ENCODE measurements at regions not wholly inside any gene's neighbourhood (a gene's known extent, or its start where the extent isn't known, plus 50 kb on each side); places are given as distances from the start of the nearest gene placed in this dataset.

- TF ChIP-seq YY1 (IDR thresholded peaks at IDR 0.05; ENCODE audit: insufficient read depth, insufficient read length) (no peak), SUZ12 (IDR thresholded peaks at IDR 0.05; ENCODE audit: extremely low read depth, insufficient read depth, insufficient read length) (no peak), ZNF274 (IDR thresholded peaks at IDR 0.05; ENCODE audit: low read depth, low read length) (no peak)
- no peaks in the 10 kb centered on the region for H3K27me3 ChIP-seq (ENCODE audit: insufficient read depth, insufficient read length)
- H3K36me3 ChIP-seq (ENCODE audit: insufficient read depth, insufficient read length, low read length): no peaks in the 10 kb centered on the region
- DNase-seq (ENCODE audit: low read depth, low spot score): no peak
- H3K4me3 ChIP-seq (ENCODE audit: insufficient read length, low read depth): no peak overlapping the region
- no peaks in the 10 kb centered on the region for H3K4me1 ChIP-seq (ENCODE audit: insufficient read depth, insufficient read length)
- H3K9ac ChIP-seq (ENCODE audit: insufficient read length, low read depth): no peak overlapping the region
- no peaks in the 10 kb centered on the region for H3K9me3 ChIP-seq (ENCODE audit: insufficient read depth, low read length)
These were observed 585.2 kb downstream of the BRINP1 start for GRCh38 chr9:118784033-118784432.

- DNase-seq (ENCODE audit: low read depth, low spot score): no peak
- H3K27me3 ChIP-seq (ENCODE audit: insufficient read depth, insufficient read length): no peaks in the 10 kb centered on the region
These were observed 583.8 kb downstream of the BRINP1 start for GRCh38 chr9:118785456-118785855.

GRCh38 chr9:118786877-118787276, 582.4 kb downstream of the BRINP1 start:
- Histone ChIP-seq H3K36me3 (ENCODE audit: insufficient read depth, insufficient read length, low read length) (no peaks in the 10 kb centered on the region), H3K4me1 (ENCODE audit: insufficient read depth, insufficient read length) (no peaks in the 10 kb centered on the region), H3K9me3 (ENCODE audit: insufficient read depth, low read length) (no peaks in the 10 kb centered on the region), H3K4me3 (ENCODE audit: insufficient read length, low read depth) (no peak overlapping the region), H3K9ac (ENCODE audit: insufficient read length, low read depth) (no peak overlapping the region), H3K27me3 (ENCODE audit: insufficient read depth, insufficient read length) (no peaks in the 10 kb centered on the region)
- DNase-seq (ENCODE audit: low read depth, low spot score): no peak
- TF ChIP-seq SUZ12 (IDR thresholded peaks at IDR 0.05; ENCODE audit: extremely low read depth, insufficient read depth, insufficient read length): no peak
- TF ChIP-seq YY1 (IDR thresholded peaks at IDR 0.05; ENCODE audit: insufficient read depth, insufficient read length): no peak
- no peak for TF ChIP-seq ZNF274 (IDR thresholded peaks at IDR 0.05; ENCODE audit: low read depth, low read length)

More at GRCh38 chr9:118785456-118785855, 583.8 kb downstream of the BRINP1 start:
- TF ChIP-seq ZNF274 (IDR thresholded peaks at IDR 0.05; ENCODE audit: low read depth, low read length): no peak
- no peak for TF ChIP-seq SUZ12 (IDR thresholded peaks at IDR 0.05; ENCODE audit: extremely low read depth, insufficient read depth, insufficient read length)
- TF ChIP-seq YY1 (IDR thresholded peaks at IDR 0.05; ENCODE audit: insufficient read depth, insufficient read length): no peak
- Histone ChIP-seq H3K4me3 (ENCODE audit: insufficient read length, low read depth) (no peak overlapping the region), H3K4me1 (ENCODE audit: insufficient read depth, insufficient read length) (no peaks in the 10 kb centered on the region), H3K36me3 (ENCODE audit: insufficient read depth, insufficient read length, low read length) (no peaks in the 10 kb centered on the region), H3K9me3 (ENCODE audit: insufficient read depth, low read length) (no peaks in the 10 kb centered on the region), H3K9ac (ENCODE audit: insufficient read length, low read depth) (no peak overlapping the region)

DNA sequence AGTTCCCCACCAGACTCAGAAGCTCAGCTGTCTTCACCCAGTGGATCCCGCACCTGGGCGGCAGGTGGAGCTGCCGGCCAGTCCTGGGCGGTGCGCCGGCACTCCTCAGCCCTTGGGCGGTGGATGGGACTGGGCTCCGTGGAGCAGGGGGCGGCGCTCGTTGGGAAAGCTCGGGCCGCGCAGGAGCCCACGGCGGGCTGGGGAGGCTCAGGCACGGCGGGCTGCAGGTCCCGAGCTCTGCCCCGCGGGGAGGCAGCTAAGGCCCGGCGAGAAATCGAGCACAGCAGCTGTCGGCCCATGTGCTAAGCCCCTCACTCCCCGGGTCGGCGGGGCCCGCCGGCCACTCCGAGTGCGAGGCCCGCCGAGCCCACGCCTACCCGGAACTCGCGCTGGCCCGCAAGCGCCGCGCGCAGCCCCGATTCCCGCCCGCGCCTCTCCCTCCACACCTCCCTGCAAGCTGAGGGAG, 560.0 kb downstream of the BRINP1 start:
- Histone ChIP-seq H3K4me1 (ENCODE audit: insufficient read depth, insufficient read length) (no peaks in the 10 kb centered on the region), H3K9ac (ENCODE audit: insufficient read length, low read depth) (no peak overlapping the region), H3K27me3 (ENCODE audit: insufficient read depth, insufficient read length) (no peaks in the 10 kb centered on the region), H3K9me3 (ENCODE audit: insufficient read depth, low read length) (peaks cover 8% of the 10 kb centered on the region; the same call in 1 of the 2 replicates), H3K36me3 (ENCODE audit: insufficient read depth, insufficient read length, low read length) (no peaks in the 10 kb centered on the region), H3K4me3 (ENCODE audit: insufficient read length, low read depth) (no peak overlapping the region)
- DNase-seq (ENCODE audit: low read depth, low spot score): no peak
- no peak for TF ChIP-seq SUZ12 (IDR thresholded peaks at IDR 0.05; ENCODE audit: extremely low read depth, insufficient read depth, insufficient read length)
- TF ChIP-seq YY1 (IDR thresholded peaks at IDR 0.05; ENCODE audit: insufficient read depth, insufficient read length): no peak
- TF ChIP-seq ZNF274 (IDR thresholded peaks at IDR 0.05; ENCODE audit: low read depth, low read length): no peak

DNA sequence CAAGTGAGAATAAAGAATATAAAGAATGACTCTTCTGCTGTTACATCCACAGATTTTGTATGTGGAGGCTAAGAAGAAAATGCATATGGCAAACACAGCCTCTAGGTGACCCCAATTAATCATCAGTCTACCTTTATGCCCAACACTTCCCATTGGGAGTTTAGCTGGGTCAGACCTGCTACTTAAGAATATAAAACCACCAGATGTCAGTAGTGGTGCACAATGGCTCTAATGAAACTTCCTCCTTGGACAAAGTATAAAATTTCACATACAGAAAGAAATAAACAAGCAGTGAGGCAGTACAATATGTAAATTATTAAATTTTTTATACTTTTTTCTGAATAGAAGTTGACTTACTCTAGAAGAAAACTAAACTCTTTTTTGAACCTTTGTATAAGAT, 539.9 kb downstream of the BRINP1 start:
- Histone ChIP-seq H3K4me3 (ENCODE audit: insufficient read length, low read depth) (no peak overlapping the region), H3K27me3 (ENCODE audit: insufficient read depth, insufficient read length) (no peaks in the 10 kb centered on the region), H3K9me3 (ENCODE audit: insufficient read depth, low read length) (no peaks in the 10 kb centered on the region), H3K4me1 (ENCODE audit: insufficient read depth, insufficient read length) (no peaks in the 10 kb centered on the region), H3K9ac (ENCODE audit: insufficient read length, low read depth) (no peak overlapping the region), H3K36me3 (ENCODE audit: insufficient read depth, insufficient read length, low read length) (no peaks in the 10 kb centered on the region)
- TF ChIP-seq YY1 (IDR thresholded peaks at IDR 0.05; ENCODE audit: insufficient read depth, insufficient read length) (no peak), ZNF274 (IDR thresholded peaks at IDR 0.05; ENCODE audit: low read depth, low read length) (no peak), SUZ12 (IDR thresholded peaks at IDR 0.05; ENCODE audit: extremely low read depth, insufficient read depth, insufficient read length) (no peak)
- DNase-seq (ENCODE audit: low read depth, low spot score): peak; percentile 13

- Histone ChIP-seq H3K27me3 (ENCODE audit: insufficient read depth, insufficient read length) (no peaks in the 10 kb centered on the region), H3K9me3 (ENCODE audit: insufficient read depth, low read length) (no peaks in the 10 kb centered on the region), H3K4me3 (ENCODE audit: insufficient read length, low read depth) (no peak overlapping the region), H3K9ac (ENCODE audit: insufficient read length, low read depth) (no peak overlapping the region), H3K4me1 (ENCODE audit: insufficient read depth, insufficient read length) (no peaks in the 10 kb centered on the region), H3K36me3 (ENCODE audit: insufficient read depth, insufficient read length, low read length) (no peaks in the 10 kb centered on the region)
- TF ChIP-seq ZNF274 (IDR thresholded peaks at IDR 0.05; ENCODE audit: low read depth, low read length) (no peak), YY1 (IDR thresholded peaks at IDR 0.05; ENCODE audit: insufficient read depth, insufficient read length) (no peak), SUZ12 (IDR thresholded peaks at IDR 0.05; ENCODE audit: extremely low read depth, insufficient read depth, insufficient read length) (no peak)
- DNase-seq (ENCODE audit: low read depth, low spot score): no peak
These were observed 536.9 kb downstream of the BRINP1 start for GRCh38 chr9:118832371-118832770.

DNA sequence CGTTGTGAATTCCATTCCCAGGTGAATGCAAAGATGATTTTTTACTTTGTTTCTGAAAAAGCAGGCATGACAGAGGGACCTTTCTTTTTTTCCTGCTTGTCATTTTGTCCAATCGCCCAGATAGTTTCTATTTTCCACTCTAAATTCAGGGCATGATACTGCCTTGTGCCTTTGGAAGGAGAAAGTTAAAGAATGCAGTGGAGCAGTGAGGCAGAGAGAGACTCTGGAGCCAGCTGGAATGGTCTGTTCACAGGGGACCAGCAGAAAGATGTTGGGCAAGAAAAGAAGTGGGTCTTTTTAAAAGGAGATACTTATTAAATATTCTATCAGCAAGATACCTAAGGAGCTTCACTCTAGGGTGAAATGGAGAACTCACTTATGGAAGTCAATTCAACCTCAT, 532.3 kb downstream of the BRINP1 start:
- no peak for DNase-seq (ENCODE audit: low read depth, low spot score)
- Histone ChIP-seq H3K4me1 (ENCODE audit: insufficient read depth, insufficient read length) (no peaks in the 10 kb centered on the region), H3K27me3 (ENCODE audit: insufficient read depth, insufficient read length) (no peaks in the 10 kb centered on the region), H3K9ac (ENCODE audit: insufficient read length, low read depth) (no peak overlapping the region), H3K9me3 (ENCODE audit: insufficient read depth, low read length) (no peaks in the 10 kb centered on the region), H3K4me3 (ENCODE audit: insufficient read length, low read depth) (no peak overlapping the region), H3K36me3 (ENCODE audit: insufficient read depth, insufficient read length, low read length) (no peaks in the 10 kb centered on the region)
- TF ChIP-seq YY1 (IDR thresholded peaks at IDR 0.05; ENCODE audit: insufficient read depth, insufficient read length): no peak
- TF ChIP-seq ZNF274 (IDR thresholded peaks at IDR 0.05; ENCODE audit: low read depth, low read length): no peak
- TF ChIP-seq SUZ12 (IDR thresholded peaks at IDR 0.05; ENCODE audit: extremely low read depth, insufficient read depth, insufficient read length): no peak
